Glutamatergic neuron (in vitro differentiated cells): ENCODE measurements at regions not wholly inside any gene's neighbourhood (a gene's known extent, or its start where the extent isn't known, plus 50 kb on each side); places are given as distances from the start of the nearest gene placed in this dataset.

ENCODE experiments used
- DNase-seq: peaks from one replicate; pipeline ENCODE4 v3.0.0; 2022
- H3K27ac Mint-ChIP-seq: one replicate; pipeline ENCODE4 v1.8.0; 2020; ENCODE audit warnings: mild to moderate bottlenecking, mixed read lengths, inconsistent platforms; ENCODE audit not compliant: unreplicated experiment
- H3K27me3 Mint-ChIP-seq: one replicate; pipeline ENCODE4 v1.8.0; 2020; ENCODE audit warnings: mild to moderate bottlenecking, moderate library complexity, mixed read lengths, inconsistent platforms; ENCODE audit not compliant: unreplicated experiment
- H3K36me3 Mint-ChIP-seq: one replicate; pipeline ENCODE4 v1.8.0; 2020; ENCODE audit warnings: mild to moderate bottlenecking, mixed read lengths, inconsistent platforms; ENCODE audit not compliant: unreplicated experiment
- H3K4me1 Mint-ChIP-seq: one replicate; pipeline ENCODE4 v1.8.0; 2020; ENCODE audit warnings: mild to moderate bottlenecking, low read depth, mixed read lengths, inconsistent platforms; ENCODE audit not compliant: unreplicated experiment
- H3K4me3 Mint-ChIP-seq: one replicate; pipeline ENCODE4 v1.8.0; 2020; ENCODE audit warnings: mild to moderate bottlenecking, mixed read lengths, inconsistent platforms; ENCODE audit not compliant: unreplicated experiment
- H3K9me3 Mint-ChIP-seq: one replicate; pipeline ENCODE4 v1.8.0; 2020; ENCODE audit warnings: mild to moderate bottlenecking, moderate library complexity, mixed read lengths, inconsistent platforms; ENCODE audit not compliant: unreplicated experiment
- TF ChIP-seq, protein P1 (sequence below): fragments of 200-600 bp; sonication (generic); IDR thresholded peaks from one replicate; pipeline ENCODE4 v1.5.0; 2021; ENCODE audit not compliant: partially characterized antibody, unreplicated experiment

DNA sequence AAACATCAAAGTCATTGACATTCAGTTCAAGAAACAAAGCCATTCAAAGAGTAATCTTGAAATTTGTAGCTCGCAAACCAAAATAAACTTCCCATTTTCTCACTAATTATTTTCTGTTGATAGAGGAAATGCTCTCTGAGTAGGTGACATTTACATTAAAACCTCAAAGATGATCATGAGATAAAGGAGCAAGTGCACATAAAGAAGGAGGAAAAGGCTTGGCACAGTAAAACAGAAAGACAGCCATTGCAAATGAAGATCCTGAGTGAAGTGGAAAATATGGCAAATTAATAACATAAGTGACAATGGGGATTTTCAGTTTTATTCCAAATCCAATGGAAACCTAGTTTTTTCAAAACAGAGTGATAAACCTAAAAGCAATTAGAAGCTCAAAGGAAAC lies 2320.8 kb downstream of the ARAP2 start:
- Mint-ChIP-seq H3K4me1 (peaks cover 13% of the 10 kb centered on the region), H3K9me3 (peaks cover 6% of the 10 kb centered on the region), H3K27ac (no peak overlapping the region), H3K36me3 (peaks cover 9% of the 10 kb centered on the region), H3K27me3 (peaks cover 1% of the 10 kb centered on the region), H3K4me3 (no peak overlapping the region)
- no peak for DNase-seq
- TF ChIP-seq, protein P1, sequence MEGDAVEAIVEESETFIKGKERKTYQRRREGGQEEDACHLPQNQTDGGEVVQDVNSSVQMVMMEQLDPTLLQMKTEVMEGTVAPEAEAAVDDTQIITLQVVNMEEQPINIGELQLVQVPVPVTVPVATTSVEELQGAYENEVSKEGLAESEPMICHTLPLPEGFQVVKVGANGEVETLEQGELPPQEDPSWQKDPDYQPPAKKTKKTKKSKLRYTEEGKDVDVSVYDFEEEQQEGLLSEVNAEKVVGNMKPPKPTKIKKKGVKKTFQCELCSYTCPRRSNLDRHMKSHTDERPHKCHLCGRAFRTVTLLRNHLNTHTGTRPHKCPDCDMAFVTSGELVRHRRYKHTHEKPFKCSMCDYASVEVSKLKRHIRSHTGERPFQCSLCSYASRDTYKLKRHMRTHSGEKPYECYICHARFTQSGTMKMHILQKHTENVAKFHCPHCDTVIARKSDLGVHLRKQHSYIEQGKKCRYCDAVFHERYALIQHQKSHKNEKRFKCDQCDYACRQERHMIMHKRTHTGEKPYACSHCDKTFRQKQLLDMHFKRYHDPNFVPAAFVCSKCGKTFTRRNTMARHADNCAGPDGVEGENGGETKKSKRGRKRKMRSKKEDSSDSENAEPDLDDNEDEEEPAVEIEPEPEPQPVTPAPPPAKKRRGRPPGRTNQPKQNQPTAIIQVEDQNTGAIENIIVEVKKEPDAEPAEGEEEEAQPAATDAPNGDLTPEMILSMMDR: no peak

DNA sequence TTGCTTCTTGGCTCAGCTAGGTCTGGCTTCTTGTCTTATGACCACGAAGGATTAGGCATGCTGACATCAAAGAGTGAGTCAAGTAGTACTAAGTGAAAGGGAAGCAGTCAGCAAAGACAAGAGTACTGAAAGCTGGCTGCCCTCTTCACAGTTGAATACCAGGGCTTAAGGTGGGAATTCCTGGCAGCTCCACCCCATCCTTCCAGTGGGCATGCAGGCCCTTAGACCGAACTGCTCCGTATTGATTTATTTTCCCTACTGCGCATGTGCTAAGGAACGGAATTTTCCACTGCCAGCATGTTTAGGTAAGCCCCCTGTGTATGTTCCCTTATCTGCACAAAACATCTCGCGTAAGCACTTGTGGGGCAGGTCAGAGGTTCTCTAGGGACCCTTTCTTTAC lies 2320.1 kb downstream of the ARAP2 start:
- DNase-seq: peak; percentile 45
- TF ChIP-seq, protein P1: no peak
- H3K27me3 Mint-ChIP-seq: peaks cover 1% of the 10 kb centered on the region
- H3K36me3 Mint-ChIP-seq: peaks cover 9% of the 10 kb centered on the region
- H3K9me3 Mint-ChIP-seq: peaks cover 6% of the 10 kb centered on the region
- H3K4me1 Mint-ChIP-seq: peaks cover 13% of the 10 kb centered on the region
- H3K27ac Mint-ChIP-seq: no peak overlapping the region
- no peak overlapping the region for H3K4me3 Mint-ChIP-seq

DNA sequence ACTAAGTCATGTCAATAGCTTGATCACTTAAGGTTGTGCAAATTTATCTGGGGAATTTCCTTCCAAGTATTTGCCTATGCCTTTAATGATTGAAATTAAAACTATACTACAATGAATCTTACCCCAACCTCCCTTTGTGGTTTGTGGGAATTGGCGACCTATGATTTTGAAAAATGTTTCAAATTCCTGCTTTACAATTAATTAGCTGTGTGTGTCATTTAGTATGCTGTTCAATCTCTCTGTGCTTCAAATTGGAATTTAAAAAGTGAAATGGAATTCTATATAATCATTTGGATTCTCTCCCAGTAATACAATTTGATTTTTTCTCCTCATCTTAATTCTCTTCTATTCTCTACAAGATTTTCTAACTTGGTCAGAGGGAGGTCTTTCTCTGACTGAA lies 2319.5 kb downstream of the ARAP2 start:
- Mint-ChIP-seq H3K27me3 (peaks cover 1% of the 10 kb centered on the region), H3K9me3 (peaks cover 4% of the 10 kb centered on the region), H3K4me1 (peaks cover 13% of the 10 kb centered on the region), H3K36me3 (peaks cover 8% of the 10 kb centered on the region), H3K27ac (peak overlapping the region; percentile 7), H3K4me3 (no peak overlapping the region)
- DNase-seq: no peak
- TF ChIP-seq, protein P1: no peak

DNA sequence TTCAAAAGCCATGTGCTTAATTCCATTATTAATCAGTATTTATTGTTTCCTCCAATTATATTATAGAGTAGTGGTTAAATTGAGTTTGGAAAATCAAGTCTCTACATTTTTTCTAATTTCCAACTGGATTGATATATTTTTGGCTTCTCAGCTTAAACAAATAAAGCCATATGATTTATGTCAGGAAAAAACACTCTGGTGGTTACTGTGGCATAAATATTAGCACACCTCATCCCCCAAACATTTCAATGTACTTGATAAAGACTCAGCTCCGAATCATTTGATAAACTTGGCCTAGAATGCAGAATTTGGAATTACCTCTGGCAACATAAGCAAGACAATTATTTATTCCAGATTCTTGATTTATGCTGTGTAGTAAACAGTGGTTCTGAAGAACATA lies 2313.8 kb downstream of the ARAP2 start:
- H3K27ac Mint-ChIP-seq: no peak overlapping the region
- no peak for DNase-seq
- TF ChIP-seq, protein P1: no peak
- H3K9me3 Mint-ChIP-seq: no peaks in the 10 kb centered on the region
- no peaks in the 10 kb centered on the region for H3K36me3 Mint-ChIP-seq
- H3K4me1 Mint-ChIP-seq: peaks cover 2% of the 10 kb centered on the region
- H3K27me3 Mint-ChIP-seq: no peaks in the 10 kb centered on the region
- no peak overlapping the region for H3K4me3 Mint-ChIP-seq

DNA sequence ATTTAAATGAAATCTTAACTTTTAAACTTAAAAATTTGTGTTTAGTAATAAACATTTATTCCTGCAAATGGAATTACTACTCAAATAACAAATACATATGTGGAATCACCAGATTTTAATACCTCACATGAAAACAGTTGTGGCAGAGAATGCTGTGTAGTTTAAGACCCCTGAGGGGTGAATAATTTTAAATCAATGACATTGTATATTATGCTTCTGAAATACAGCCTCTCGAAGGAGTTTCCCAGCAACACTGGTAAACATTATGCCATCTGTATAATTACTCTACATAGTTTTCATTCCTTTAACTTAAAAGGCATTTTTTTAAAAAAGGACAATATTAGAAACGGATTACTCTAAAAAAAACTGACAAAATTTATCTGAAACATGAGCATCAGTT lies 2313.3 kb downstream of the ARAP2 start:
- TF ChIP-seq, protein P1: no peak
- no peaks in the 10 kb centered on the region for H3K9me3 Mint-ChIP-seq
- no peaks in the 10 kb centered on the region for H3K4me1 Mint-ChIP-seq
- H3K36me3 Mint-ChIP-seq: no peaks in the 10 kb centered on the region
- no peak overlapping the region for H3K27ac Mint-ChIP-seq
- DNase-seq: no peak
- no peaks in the 10 kb centered on the region for H3K27me3 Mint-ChIP-seq
- H3K4me3 Mint-ChIP-seq: no peak overlapping the region
